H9 (cell line): ENCODE measurements at regions not wholly inside any gene's neighbourhood (a gene's known extent, or its start where the extent isn't known, plus 50 kb on each side); places are given as distances from the start of the nearest gene placed in this dataset.
"Not testable (repeated sequence)": the region's sequence is repeated elsewhere in the genome, so short reads cannot be mapped to it uniquely, and the experiment has no call there.

Source experiments
- DNase-seq: peaks from one replicate; pipeline ENCODE4 v3.0.0-alpha.2; 2017
- H2AFZ ChIP-seq: one replicate; pipeline ENCODE4 v1.6.1; 2013; ENCODE audit warnings: mild to moderate bottlenecking, low read length, control low read depth, moderate library complexity
- H2AK5ac ChIP-seq: 2 replicates; pipeline ENCODE4 v1.6.1; 2013; ENCODE audit warnings: low read length, control low read depth, mixed read lengths; ENCODE audit not compliant: insufficient read length
- H2BK120ac ChIP-seq: one replicate; pipeline ENCODE4 v1.6.1; 2013; ENCODE audit warnings: low read depth, mild to moderate bottlenecking, low read length, control low read depth, inconsistent platforms; ENCODE audit not compliant: poor library complexity, severe bottlenecking
- H2BK12ac ChIP-seq: 2 replicates; pipeline ENCODE4 v1.6.1; 2013; ENCODE audit warnings: low read length, control low read depth, mixed read lengths, low read depth; ENCODE audit not compliant: insufficient read length
- H2BK15ac ChIP-seq: 2 replicates; pipeline ENCODE4 v1.6.1; 2013; ENCODE audit warnings: low read depth, low read length, control low read depth
- H2BK20ac ChIP-seq: one replicate; pipeline ENCODE4 v1.6.1; 2013; ENCODE audit warnings: low read depth, mild to moderate bottlenecking, low read length, control low read depth, inconsistent platforms; ENCODE audit not compliant: poor library complexity, severe bottlenecking
- H2BK5ac ChIP-seq: 2 replicates; pipeline ENCODE4 v1.6.1; 2013; ENCODE audit warnings: low read length, control low read depth, mixed read lengths; ENCODE audit not compliant: insufficient read length
- H3K14ac ChIP-seq: 2 replicates; pipeline ENCODE4 v1.6.1; 2013; ENCODE audit warnings: low read length, control low read depth; ENCODE audit not compliant: insufficient read depth
- H3K18ac ChIP-seq: 2 replicates; pipeline ENCODE4 v1.6.1; 2013; ENCODE audit warnings: low read depth, mild to moderate bottlenecking, mixed read lengths, low read length, control low read depth; ENCODE audit not compliant: insufficient read length
- H3K23ac ChIP-seq: 2 replicates; pipeline ENCODE4 v1.6.1; 2013; ENCODE audit warnings: low read length, control low read depth, mixed read lengths, low read depth; ENCODE audit not compliant: insufficient read length
- H3K23me2 ChIP-seq: 2 replicates; pipeline ENCODE4 v1.6.1; 2013; ENCODE audit warnings: low read depth, mild to moderate bottlenecking, mixed read lengths, low read length, control low read depth; ENCODE audit not compliant: insufficient read length, poor library complexity, severe bottlenecking
- H3K27ac ChIP-seq: 2 replicates; pipeline ENCODE4 v1.5.1; 2013; ENCODE audit warnings: low read length, control low read depth, mixed read lengths, low read depth; ENCODE audit not compliant: insufficient read length
- H3K27me3 ChIP-seq: 2 replicates; pipeline ENCODE4 v1.6.1; 2013; ENCODE audit warnings: low read length, control low read depth, inconsistent platforms; ENCODE audit not compliant: insufficient read depth
- H3K4ac ChIP-seq: 2 replicates; pipeline ENCODE4 v1.6.1; 2013; ENCODE audit warnings: low read depth, mild to moderate bottlenecking, control low read depth, inconsistent platforms, low read length, moderate library complexity
- H3K4me1 ChIP-seq: 2 replicates; pipeline ENCODE4 v1.6.1; 2013; ENCODE audit warnings: low read length, control low read depth, inconsistent platforms; ENCODE audit not compliant: insufficient read depth
- H3K4me2 ChIP-seq: 2 replicates; pipeline ENCODE4 v1.6.1; 2013; ENCODE audit warnings: low read length, control low read depth, mixed read lengths; ENCODE audit not compliant: insufficient read length, insufficient read depth
- H3K56ac ChIP-seq: 2 replicates; pipeline ENCODE4 v1.6.1; 2013; ENCODE audit warnings: low read depth, mild to moderate bottlenecking, mixed read lengths, low read length, control low read depth; ENCODE audit not compliant: insufficient read length
- H3K79me1 ChIP-seq: 2 replicates; pipeline ENCODE4 v1.6.1; 2013; ENCODE audit warnings: low read depth, mild to moderate bottlenecking, moderate library complexity, low read length, control low read depth, inconsistent platforms; ENCODE audit not compliant: insufficient read depth, poor library complexity, severe bottlenecking
- H3K79me2 ChIP-seq: 2 replicates; pipeline ENCODE4 v1.6.1; 2013; ENCODE audit warnings: low read length, control low read depth, inconsistent platforms; ENCODE audit not compliant: insufficient read depth
- H3K9ac ChIP-seq: 2 replicates; pipeline ENCODE4 v1.6.1; 2013; ENCODE audit warnings: low read length, control low read depth, mixed read lengths; ENCODE audit not compliant: insufficient read length; ENCODE audit errors: extremely low read depth
- H3K9me3 ChIP-seq: one replicate; pipeline ENCODE4 v1.6.1; 2013; ENCODE audit warnings: low read depth, low read length, inconsistent platforms; ENCODE audit not compliant: control insufficient read depth
- H3T11ph ChIP-seq: one replicate; pipeline ENCODE4 v1.6.1; 2013; ENCODE audit warnings: mild to moderate bottlenecking, low read length, control low read depth, inconsistent platforms
- H4K20me1 ChIP-seq: one replicate; pipeline ENCODE4 v1.6.1; 2013; ENCODE audit not compliant: control insufficient read depth, insufficient read length, insufficient read depth
- H4K5ac ChIP-seq: 2 replicates; pipeline ENCODE4 v1.6.1; 2013; ENCODE audit warnings: low read depth, mild to moderate bottlenecking, mixed read lengths, low read length, control low read depth; ENCODE audit not compliant: insufficient read length
- H4K8ac ChIP-seq: replicated peaks from 2 replicates; pipeline ENCODE4 v1.6.1; 2013; ENCODE audit warnings: low read length, control low read depth, mixed read lengths, low read depth; ENCODE audit not compliant: insufficient read length
- H4K91ac ChIP-seq: 2 replicates; pipeline ENCODE4 v1.6.1; 2013; ENCODE audit warnings: low read depth, mild to moderate bottlenecking, moderate library complexity, mixed read lengths, low read length, control low read depth; ENCODE audit not compliant: insufficient read length
- H3K27ac Mint-ChIP-seq, 3 experiments: 2 replicates in 2 of 3; 3 replicates in 1 of 3; pipeline ENCODE4 v1.8.0; 2020 to 2021; ENCODE audit warnings: mixed read lengths in 3 of 3, mild to moderate bottlenecking in 1 of 3, moderate library complexity in 1 of 3
- H3K27me3 Mint-ChIP-seq: 2 replicates; pipeline ENCODE4 v1.8.0; 2021; ENCODE audit warnings: low read depth, mild to moderate bottlenecking, moderate library complexity, mixed read lengths
- H3K36me3 Mint-ChIP-seq, 3 experiments: 2 replicates in 2 of 3; 3 replicates in 1 of 3; pipeline ENCODE4 v1.8.0; 2020 to 2021; ENCODE audit warnings: low read depth in 3 of 3, mixed read lengths in 3 of 3; ENCODE audit not compliant: insufficient read depth in 1 of 3
- H3K4me1 Mint-ChIP-seq, 2 experiments: 2 replicates each; pipeline ENCODE4 v1.8.0; 2020; ENCODE audit warnings: mixed read lengths in 2 of 2
- H3K4me3 Mint-ChIP-seq, 2 experiments: 2 replicates in 1 of 2; 3 replicates in 1 of 2; pipeline ENCODE4 v1.8.0; 2020 to 2021; ENCODE audit warnings: mild to moderate bottlenecking in 2 of 2, mixed read lengths in 2 of 2, moderate library complexity in 1 of 2
- H3K9me3 Mint-ChIP-seq, 2 experiments: 2 replicates in 1 of 2; 3 replicates in 1 of 2; pipeline ENCODE4 v1.8.0; 2020; ENCODE audit warnings: mild to moderate bottlenecking in 2 of 2, mixed read lengths in 2 of 2, moderate library complexity in 1 of 2
- WGBS: extraction: QIAGEN DNeasy Blood & Tissue Kit; methylation state at CpG from one replicate; pipeline ENCODE4 v1.1.7; 2013; ENCODE audit warnings: missing lambda C conversion rate, low lambda C conversion rate, mixed read lengths; ENCODE audit not compliant: insufficient read length; ENCODE audit errors: extremely low coverage; 5-methylcytosine and 5-hydroxymethylcytosine counted together

DNA sequence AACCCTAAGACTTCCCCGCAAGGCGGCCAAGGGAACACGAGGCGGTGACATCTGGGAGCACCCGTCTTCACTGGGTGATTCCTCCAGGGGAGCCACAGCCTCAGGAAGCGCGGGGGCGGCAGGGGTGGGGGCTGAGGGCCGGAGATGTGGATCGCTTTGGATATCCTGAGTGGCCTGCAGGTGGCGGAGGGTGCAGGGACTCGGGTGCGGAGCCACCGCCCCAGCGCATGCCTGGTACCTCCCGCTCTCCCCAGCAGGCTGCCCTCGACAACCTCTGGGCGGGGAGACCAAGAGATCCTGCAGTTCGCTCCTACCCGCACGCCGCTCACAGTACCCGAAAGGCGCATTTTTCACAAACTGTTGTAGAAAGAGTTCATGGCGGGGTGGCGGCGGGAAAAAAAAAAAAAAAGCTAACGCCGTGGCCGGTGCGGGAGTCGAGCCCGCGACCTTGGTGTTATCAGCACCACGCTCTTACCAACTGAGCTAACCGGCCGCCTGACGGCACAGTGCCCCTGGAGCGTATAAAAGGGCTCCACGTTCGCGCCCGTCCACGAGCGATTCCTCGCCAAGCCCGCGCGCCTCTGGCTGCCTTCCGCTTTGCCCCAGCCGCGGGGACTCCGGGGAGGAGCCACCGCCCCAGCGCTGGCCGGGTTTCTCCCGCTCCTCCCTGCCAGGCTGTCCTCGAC, 124.7 kb upstream of the PRKX start:
- not testable (repeated sequence) for H2BK120ac ChIP-seq, H4K91ac ChIP-seq, H3K23me2 ChIP-seq, H3K4ac ChIP-seq, H2AFZ ChIP-seq, H3K9me3 Mint-ChIP-seq, H3K4me1 Mint-ChIP-seq, H3K27me3 ChIP-seq, H3K4me1 ChIP-seq, H3K4me3 Mint-ChIP-seq, H2BK12ac ChIP-seq, H3K9ac ChIP-seq, H3K27ac Mint-ChIP-seq, H4K20me1 ChIP-seq, H4K8ac ChIP-seq, H3K14ac ChIP-seq, H3K27ac ChIP-seq, H4K5ac ChIP-seq, H3K36me3 Mint-ChIP-seq, H3K23ac ChIP-seq, H3K9me3 ChIP-seq, H2AK5ac ChIP-seq, H3K56ac ChIP-seq, H2BK20ac ChIP-seq, H3K27me3 Mint-ChIP-seq, DNase-seq, H3K79me2 ChIP-seq, H3K79me1 ChIP-seq, H3K18ac ChIP-seq, H3T11ph ChIP-seq, H2BK15ac ChIP-seq, H3K4me2 ChIP-seq, H2BK5ac ChIP-seq
- no CpG with 5 or more reads among the region's 58 CpGs for WGBS

DNA sequence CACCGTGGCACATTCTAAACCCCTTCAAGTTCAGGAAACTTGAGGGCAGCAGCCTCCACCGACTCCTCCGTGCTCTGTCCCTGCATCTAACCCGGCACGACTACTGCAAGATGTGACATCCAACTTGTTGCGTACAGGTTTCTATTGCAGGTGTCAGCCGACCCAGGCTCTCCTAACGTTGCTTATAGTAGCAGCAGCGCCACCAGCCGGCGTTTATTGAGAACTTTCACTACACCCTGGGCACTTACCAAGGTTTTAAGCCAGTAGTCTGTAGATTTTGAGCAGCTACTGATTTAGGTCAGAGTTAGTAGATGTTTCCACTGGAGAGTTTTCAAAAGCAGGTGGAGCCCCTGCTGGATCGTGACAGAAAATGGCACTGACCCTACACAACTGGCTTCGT, 123.8 kb upstream of the PRKX start:
- WGBS, result no CpG with 5 or more reads among the region's 13 CpGs
- not testable (repeated sequence) for H3K27ac ChIP-seq, H3K56ac ChIP-seq, H3K27ac Mint-ChIP-seq, H2AFZ ChIP-seq, H4K20me1 ChIP-seq, H3K4me1 ChIP-seq, H2BK12ac ChIP-seq, H4K91ac ChIP-seq, H2BK120ac ChIP-seq, H3K18ac ChIP-seq, H3K4me3 Mint-ChIP-seq, H3K4me1 Mint-ChIP-seq, H3K23ac ChIP-seq, H3K9me3 ChIP-seq, H3K14ac ChIP-seq, H3K9me3 Mint-ChIP-seq, H3K4me2 ChIP-seq, H2BK15ac ChIP-seq, H2BK20ac ChIP-seq, H4K5ac ChIP-seq, H3K79me1 ChIP-seq, H2AK5ac ChIP-seq, H3K9ac ChIP-seq, H4K8ac ChIP-seq, H3K4ac ChIP-seq, H3T11ph ChIP-seq, H3K36me3 Mint-ChIP-seq, H2BK5ac ChIP-seq, DNase-seq, H3K79me2 ChIP-seq, H3K23me2 ChIP-seq, H3K27me3 Mint-ChIP-seq, H3K27me3 ChIP-seq
